ENCODE measurements at regions not wholly inside any gene's neighbourhood (a gene's known extent, or its start where the extent isn't known, plus 50 kb on each side); places are given as distances from the start of the nearest gene placed in this dataset.

- no peak for TF ChIP-seq ZBTB33 (IDR thresholded peaks at IDR 0.05; ENCODE audit: extremely low read depth, insufficient replicate concordance, low read length)
- no peak for TF ChIP-seq JUND (IDR thresholded peaks at IDR 0.05)
- TF ChIP-seq POLR2A (IDR thresholded peaks at IDR 0.05; ENCODE audit: borderline replicate concordance, extremely low read depth, insufficient read depth, insufficient read length), result no peak
- no peak for TF ChIP-seq SIN3A (IDR thresholded peaks at IDR 0.05; ENCODE audit: low read depth)
- no peak for TF ChIP-seq ZNF274 (IDR thresholded peaks at IDR 0.05; ENCODE audit: low read depth, low read length)
Observed at GRCh38 chr6:48844696-48845095, 618.4 kb downstream of the MMUT start (continued).

- intact Hi-C loops (cut with micrococcal nuclease), result no loop called here
- Histone ChIP-seq H3K27me3 (ENCODE audit: insufficient read depth, low read length) (no peaks in the 10 kb centered on the region), H4K20me1 (ENCODE audit: insufficient read depth) (no peaks in the 10 kb centered on the region), H3K36me3 (ENCODE audit: control insufficient read depth in 1 of 2, insufficient read depth in 2 of 2, low read length in 2 of 2) (no peaks in the 10 kb centered on the region; a peak in 1 of 4 replicates), H3K9me2 (ENCODE audit: insufficient read depth) (no peaks in the 10 kb centered on the region), H3K9me3 (ENCODE audit: control insufficient read depth in 1 of 2, insufficient read depth in 1 of 2, low read depth in 1 of 2, low read length in 2 of 2) (peaks cover 5 to 8% of the 10 kb centered on the region in 2 experiments; a peak in 2 of 4 replicates), H3K4me1 (ENCODE audit: control insufficient read depth in 1 of 2, insufficient read depth in 2 of 2, low read length in 2 of 2) (peaks cover 0 to 2% of the 10 kb centered on the region in 2 experiments; a peak in 1 of 4 replicates), H3K4me2 (ENCODE audit: low read length) (no peak overlapping the region), H3K9ac (ENCODE audit: low read length) (no peak overlapping the region), H3K4me3 (replicated peaks in 1 of 2; ENCODE audit: low read depth in 1 of 2, low read length in 2 of 2) (no peak overlapping the region), H3K79me2 (ENCODE audit: insufficient read depth, low read length) (no peaks in the 10 kb centered on the region), H2AFZ (ENCODE audit: low read depth, low read length, poor library complexity, severe bottlenecking) (no peak overlapping the region), H3K27ac (ENCODE audit: low read depth, low read length) (no peak overlapping the region)
- POLR2A ChIA-PET, result no interaction called here
- no peak for DNase-seq (ENCODE audit: low read depth, low spot score)
- BruUV-seq (replicated peaks), result no TSS peak
- RAD21 ChIA-PET (ENCODE audit: low non-redundant PET in 1 of 2, low total read pairs in 2 of 2, uncharacterized antibody in 2 of 2, unreplicated experiment in 2 of 2), result no interaction called here
- CTCF ChIA-PET, result no interaction called here
- no peak for TF ChIP-seq EGR1 (IDR thresholded peaks at IDR 0.05; ENCODE audit: low read depth)
- TF ChIP-seq POLR2AphosphoS5 (IDR thresholded peaks at IDR 0.05; ENCODE audit: low read depth, low read length), result no peak
- no peak for TF ChIP-seq CTCF (IDR thresholded peaks at IDR 0.05 in 2 of 3, conservative IDR thresholded peaks at IDR 0.05 in 1 of 3; ENCODE audit: borderline replicate concordance in 1 of 3, insufficient read depth in 1 of 3, low read depth in 2 of 3, low read length in 2 of 3)
- 0 out of 2 replicates have a peak, but pooled peaks have one; percentile 27 for TF ChIP-seq CBX3 (IDR thresholded peaks at IDR 0.05; ENCODE audit: low read depth)
- ATAC-seq, result no peak
Observed at GRCh38 chr6:48840896-48841295, 622.2 kb downstream of the MMUT start.
